ENCODE measurements at regions not wholly inside any gene's neighbourhood (a gene's known extent, or its start where the extent isn't known, plus 50 kb on each side); places are given as distances from the start of the nearest gene placed in this dataset.

DNA sequence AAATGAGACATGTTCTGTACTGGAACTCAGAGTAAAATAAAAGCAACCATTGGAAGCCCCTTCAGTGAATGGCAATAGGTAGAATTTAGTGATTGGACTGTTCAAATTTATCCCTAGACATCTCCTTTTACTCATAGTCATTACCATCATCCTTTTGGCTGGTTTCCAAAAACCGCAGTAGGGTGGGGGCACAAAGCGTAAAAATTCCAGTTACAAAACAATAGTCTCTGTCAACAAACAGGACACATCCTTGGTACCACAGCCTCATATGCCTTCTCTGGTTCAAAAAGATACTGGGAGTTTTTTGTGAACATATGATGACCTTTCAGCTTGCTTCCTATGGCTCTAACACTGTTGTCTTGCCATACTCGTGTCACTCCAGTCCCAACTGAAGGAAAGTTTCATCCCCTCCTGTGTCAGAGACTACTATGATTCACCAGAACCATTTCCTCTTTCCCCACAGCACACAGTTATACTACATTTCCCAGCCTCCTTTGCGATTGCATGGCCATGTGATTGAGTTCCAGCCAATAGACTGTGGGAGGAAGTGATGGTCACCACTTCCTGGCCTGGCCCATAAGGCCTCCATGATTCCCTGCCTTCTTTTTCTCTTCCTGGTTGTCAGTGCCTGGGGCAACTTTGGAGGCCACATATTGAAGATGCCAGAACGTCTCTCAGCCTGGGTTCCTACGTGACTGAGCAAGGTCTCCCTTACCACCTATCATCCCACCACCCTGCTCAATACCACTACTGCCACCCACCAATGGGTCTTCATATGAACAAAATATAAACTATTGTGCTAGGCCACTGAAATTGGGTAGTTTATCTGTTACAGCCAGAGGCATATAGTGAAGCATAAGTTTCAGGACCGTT is 162.4 kb downstream of the ID4 start:
- DNase-seq (ENCODE audit: low read depth): no peak
- in situ Hi-C loops (cut with HindIII; ENCODE audit: low sequenced_read_pairs): no loop called here
- H3K4me3 ChIP-seq (ENCODE audit: low read depth, low read length): no peak overlapping the region
- TF ChIP-seq, protein P1, sequence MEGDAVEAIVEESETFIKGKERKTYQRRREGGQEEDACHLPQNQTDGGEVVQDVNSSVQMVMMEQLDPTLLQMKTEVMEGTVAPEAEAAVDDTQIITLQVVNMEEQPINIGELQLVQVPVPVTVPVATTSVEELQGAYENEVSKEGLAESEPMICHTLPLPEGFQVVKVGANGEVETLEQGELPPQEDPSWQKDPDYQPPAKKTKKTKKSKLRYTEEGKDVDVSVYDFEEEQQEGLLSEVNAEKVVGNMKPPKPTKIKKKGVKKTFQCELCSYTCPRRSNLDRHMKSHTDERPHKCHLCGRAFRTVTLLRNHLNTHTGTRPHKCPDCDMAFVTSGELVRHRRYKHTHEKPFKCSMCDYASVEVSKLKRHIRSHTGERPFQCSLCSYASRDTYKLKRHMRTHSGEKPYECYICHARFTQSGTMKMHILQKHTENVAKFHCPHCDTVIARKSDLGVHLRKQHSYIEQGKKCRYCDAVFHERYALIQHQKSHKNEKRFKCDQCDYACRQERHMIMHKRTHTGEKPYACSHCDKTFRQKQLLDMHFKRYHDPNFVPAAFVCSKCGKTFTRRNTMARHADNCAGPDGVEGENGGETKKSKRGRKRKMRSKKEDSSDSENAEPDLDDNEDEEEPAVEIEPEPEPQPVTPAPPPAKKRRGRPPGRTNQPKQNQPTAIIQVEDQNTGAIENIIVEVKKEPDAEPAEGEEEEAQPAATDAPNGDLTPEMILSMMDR (IDR thresholded peaks at IDR 0.05; ENCODE audit: low read depth, low read length, missing control alignments): no peak

DNA sequence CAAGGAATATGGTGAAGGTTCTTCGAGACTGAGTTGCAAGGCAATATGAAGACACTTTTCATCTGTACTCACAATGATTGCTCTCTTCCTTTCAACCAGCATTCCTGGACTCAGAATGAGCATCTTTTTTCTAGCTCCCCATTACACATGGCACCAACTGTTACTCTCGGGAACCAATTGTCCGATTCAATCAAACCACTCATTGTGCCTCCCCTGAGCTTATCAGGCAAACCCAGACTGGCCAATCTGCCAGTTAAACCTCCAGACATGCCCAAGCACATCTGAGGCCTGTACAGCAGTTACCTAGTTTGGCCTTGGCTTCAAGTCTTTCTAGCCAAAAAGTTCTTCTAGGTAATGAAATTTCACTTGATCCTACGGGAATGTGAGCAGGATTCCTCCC is 164.1 kb downstream of the ID4 start:
- DNase-seq (ENCODE audit: low read depth): no peak
- no peak overlapping the region for H3K4me3 ChIP-seq (ENCODE audit: low read depth, low read length)
- in situ Hi-C loops (cut with HindIII; ENCODE audit: low sequenced_read_pairs): no loop called here
- TF ChIP-seq, protein P1 (IDR thresholded peaks at IDR 0.05; ENCODE audit: low read depth, low read length, missing control alignments): no peak

DNA sequence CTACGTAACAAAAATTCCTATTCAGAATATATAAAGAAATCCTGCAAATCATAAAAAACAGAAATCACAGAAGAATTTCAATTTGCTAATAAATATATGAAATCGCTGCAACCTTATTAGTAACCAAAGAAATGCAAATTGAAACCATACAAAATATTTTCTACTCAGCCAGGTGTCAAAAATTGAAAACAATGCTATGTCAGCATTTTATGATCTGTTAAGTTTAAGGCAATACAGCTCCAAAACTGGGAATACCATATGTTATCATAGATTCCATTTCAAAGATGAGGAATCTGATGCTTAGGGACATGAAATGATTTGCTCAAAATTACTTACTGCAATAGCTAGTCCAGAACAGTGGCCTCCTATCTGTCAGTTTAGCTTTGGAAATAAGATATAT is 168.9 kb downstream of the ID4 start:
- TF ChIP-seq, protein P1 (IDR thresholded peaks at IDR 0.05; ENCODE audit: low read depth, low read length, missing control alignments): no peak
- in situ Hi-C loops (cut with HindIII; ENCODE audit: low sequenced_read_pairs): no loop called here
- DNase-seq (ENCODE audit: low read depth): no peak
- no peak overlapping the region for H3K4me3 ChIP-seq (ENCODE audit: low read depth, low read length)

DNA sequence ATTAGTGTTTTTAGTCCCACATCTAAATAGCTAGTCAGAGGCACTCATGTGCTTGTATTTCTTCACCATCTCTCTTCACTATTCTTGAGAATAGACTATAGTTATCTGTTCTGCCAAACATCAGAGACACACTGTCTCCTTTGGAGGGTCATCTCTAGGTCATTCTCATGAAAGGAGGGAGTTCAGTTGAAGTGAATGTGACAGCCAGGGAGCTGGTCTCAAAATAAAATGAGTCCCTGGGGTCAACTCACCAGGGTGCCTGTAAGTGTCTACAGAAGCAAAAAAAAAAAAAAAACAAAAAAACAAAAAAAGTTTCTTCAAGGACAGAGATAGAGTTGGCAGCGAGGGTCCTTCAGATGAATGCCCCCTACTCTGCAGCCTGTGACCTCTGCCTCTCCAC is 171.0 kb downstream of the ID4 start:
- TF ChIP-seq, protein P1 (IDR thresholded peaks at IDR 0.05; ENCODE audit: low read depth, low read length, missing control alignments): no peak
- in situ Hi-C loops (cut with HindIII; ENCODE audit: low sequenced_read_pairs): no loop called here
- H3K4me3 ChIP-seq (ENCODE audit: low read depth, low read length): no peak overlapping the region
- no peak for DNase-seq (ENCODE audit: low read depth)

DNA sequence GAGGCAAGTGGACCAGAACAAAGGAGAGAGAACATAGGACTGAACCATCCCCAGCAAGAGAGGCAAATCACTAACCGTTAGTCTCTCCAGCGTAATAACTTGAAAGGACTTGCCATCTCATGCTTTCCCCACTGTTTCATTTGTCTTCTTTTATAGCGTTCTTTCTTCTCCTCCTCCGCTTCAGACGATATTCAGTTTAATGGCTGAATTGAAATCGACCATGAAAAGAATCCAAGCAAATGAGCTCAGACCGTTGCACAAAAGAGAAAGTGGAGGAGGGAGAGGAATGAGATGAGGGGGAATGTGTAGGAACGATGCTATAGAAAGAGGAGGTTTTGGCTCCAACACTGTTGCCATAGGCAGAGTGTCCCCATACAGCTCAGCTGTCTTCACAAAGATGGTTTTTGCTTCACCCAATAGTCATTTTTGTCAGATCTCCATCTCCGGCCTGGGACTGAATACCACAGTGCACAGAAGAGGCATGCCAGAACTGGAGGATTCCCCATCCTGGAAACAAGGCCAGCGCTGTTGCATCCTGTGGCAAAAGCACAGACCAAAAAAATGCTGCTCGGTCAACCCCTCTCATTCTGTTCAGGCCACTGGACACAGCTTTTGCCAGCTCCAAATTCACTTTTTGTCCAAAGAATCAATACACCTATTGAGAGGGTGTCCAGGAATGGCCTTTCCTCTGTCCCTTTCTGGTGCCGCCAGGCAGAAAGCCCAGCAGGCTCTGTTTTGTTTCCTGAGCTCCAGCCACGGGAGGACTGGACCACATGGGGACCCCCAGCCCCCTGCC is 176.1 kb downstream of the ID4 start:
- H3K4me3 ChIP-seq (ENCODE audit: low read depth, low read length): no peak overlapping the region
- TF ChIP-seq, protein P1 (IDR thresholded peaks at IDR 0.05; ENCODE audit: low read depth, low read length, missing control alignments): no peak
- in situ Hi-C loops (cut with HindIII; ENCODE audit: low sequenced_read_pairs): no loop called here

DNA sequence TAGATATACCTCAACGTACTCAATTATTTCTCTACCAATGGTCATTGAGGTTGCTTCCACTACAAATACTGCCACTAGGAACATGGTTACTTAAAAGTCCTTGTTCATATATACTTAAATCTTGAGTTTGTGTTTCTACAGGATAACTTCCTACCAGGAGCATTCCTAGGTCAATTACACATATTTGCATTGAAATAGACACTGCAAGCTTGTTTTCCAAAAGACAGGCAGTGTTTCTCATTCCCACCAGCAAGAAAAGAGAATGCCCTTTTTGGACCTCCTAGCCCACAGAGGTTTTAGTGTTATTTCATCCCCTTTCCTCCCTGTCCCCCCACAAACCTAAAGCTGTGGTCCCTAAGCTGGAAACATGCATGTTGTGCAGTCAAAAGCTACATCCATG is 177.3 kb downstream of the ID4 start:
- DNase-seq (ENCODE audit: low read depth): no peak
- no peak overlapping the region for H3K4me3 ChIP-seq (ENCODE audit: low read depth, low read length)
- in situ Hi-C loops (cut with HindIII; ENCODE audit: low sequenced_read_pairs): no loop called here
- TF ChIP-seq, protein P1 (IDR thresholded peaks at IDR 0.05; ENCODE audit: low read depth, low read length, missing control alignments): no peak

More for the DNA sequence above, 176.1 kb downstream of the ID4 start:
- DNase-seq (ENCODE audit: low read depth): no peak

Data from astrocyte of the cerebellum (primary cell).